HCT116 (cell line): ENCODE measurements at regions not wholly inside any gene's neighbourhood (a gene's known extent, or its start where the extent isn't known, plus 50 kb on each side); places are given as distances from the start of the nearest gene placed in this dataset.

ENCODE experiments used
- ATAC-seq: fragments of 200-7000 bp; cut with Tn5 transposase; 2 replicates; pipeline ENCODE4 v1.9.1; 2020; ENCODE audit warnings: mild to moderate bottlenecking, moderate library complexity
- BruUV-seq: library from RNA; stranded (reverse); fragments of 400-500 nt; replicated peaks from 2 replicates; lab custom pipeline; 2021; lab: Mats Ljungman, UMichigan
- CTCF ChIA-PET: fragments of 300-600 bp; sonication (Branson Sonifier 250); formaldehyde crosslinking; loops from one replicate; lab custom pipeline; 2021; ENCODE audit warnings: antibody characterized with exemption; lab: Charles Lee
- POLR2A ChIA-PET: fragments of 300-600, 350-600 bp; sonication (Branson Sonifier 250); formaldehyde crosslinking; loops from one replicate; lab custom pipeline; 2021; ENCODE audit warnings: antibody characterized with exemption; lab: Charles Lee
- RAD21 ChIA-PET, 2 experiments: fragments of 300-600 bp; sonication (Branson Sonifier 250); formaldehyde crosslinking; loops; one replicate each; lab custom pipeline; 2023; ENCODE audit warnings: low total read pairs in 2 of 2; ENCODE audit not compliant: uncharacterized antibody in 2 of 2, unreplicated experiment in 2 of 2, low non-redundant PET in 1 of 2; lab: Charles Lee
- DNase-seq: peaks from one replicate; pipeline ENCODE4 v3.0.0-alpha.2; 2010; ENCODE audit warnings: low read depth, low spot score
- H2AFZ ChIP-seq: fragments of 200-600 bp; shearing (Covaris generic), sonication (generic); 2 replicates; pipeline ENCODE4 v1.6.1; 2017; ENCODE audit warnings: low read depth, mixed run types, mixed read lengths, antibody characterized with exemption, low read length; ENCODE audit not compliant: poor library complexity, severe bottlenecking
- H3K27ac ChIP-seq: 2 replicates; pipeline ENCODE4 v1.5.1; 2012; ENCODE audit warnings: low read depth, low read length
- H3K27me3 ChIP-seq: fragments of 200-600 bp; sonication (generic); 2 replicates; pipeline ENCODE4 v1.6.1; 2016; ENCODE audit warnings: mixed run types, low read length, mixed read lengths; ENCODE audit not compliant: insufficient read depth
- H3K36me3 ChIP-seq, 2 experiments: fragments of 200-500 bp in 1 of 2; fragments of 200-600 bp in 1 of 2; sonication (Bioruptor generic) in 1 of 2; sonication (generic) in 1 of 2; 2 replicates each; pipeline versions ENCODE4 v1.5.1 to v1.6.1; 2014 to 2016; ENCODE audit warnings: low read length in 2 of 2, inconsistent platforms in 1 of 2, mixed read lengths in 1 of 2, mixed run types in 1 of 2; ENCODE audit not compliant: insufficient read depth in 2 of 2, control insufficient read depth in 1 of 2
- H3K4me1 ChIP-seq, 2 experiments: fragments of 200-600 bp in 1 of 2; sonication (generic) in 1 of 2; 2 replicates each; pipeline versions ENCODE4 v1.5.1 to v1.6.1; 2012 to 2017; ENCODE audit warnings: low read length in 2 of 2, inconsistent platforms in 1 of 2, mild to moderate bottlenecking in 1 of 2, mixed read lengths in 1 of 2, mixed run types in 1 of 2, moderate library complexity in 1 of 2; ENCODE audit not compliant: insufficient read depth in 2 of 2, control insufficient read depth in 1 of 2
- H3K4me2 ChIP-seq: fragments of 200-600 bp; sonication (generic); 2 replicates; pipeline ENCODE4 v1.6.1; 2017; ENCODE audit warnings: mixed run types, low read length, mixed read lengths
- H3K4me3 ChIP-seq, 2 experiments: fragments of 200-600 bp in 1 of 2; sonication (generic) in 1 of 2; replicated peaks in 1 of 2; 2 replicates each; pipeline ENCODE4 v1.5.1; 2011 to 2016; ENCODE audit warnings: low read length in 2 of 2, control low read depth in 1 of 2, low read depth in 1 of 2, mild to moderate bottlenecking in 1 of 2, mixed read lengths in 1 of 2, mixed run types in 1 of 2
- H3K79me2 ChIP-seq: fragments of 200-600 bp; sonication (generic); 2 replicates; pipeline ENCODE4 v1.6.1; 2017; ENCODE audit warnings: mild to moderate bottlenecking, mixed run types, low read length, moderate library complexity, mixed read lengths; ENCODE audit not compliant: insufficient read depth
- H3K9ac ChIP-seq: fragments of 200-600 bp; sonication (generic); 2 replicates; pipeline ENCODE4 v1.6.1; 2016; ENCODE audit warnings: low read length, mixed read lengths
- H3K9me2 ChIP-seq: fragments of 200-600 bp; sonication (generic), shearing (Covaris generic); 2 replicates; pipeline ENCODE4 v1.6.1; 2017; ENCODE audit warnings: mixed run types, mild to moderate bottlenecking, moderate library complexity; ENCODE audit not compliant: insufficient read depth
- H3K9me3 ChIP-seq, 2 experiments: fragments of 200-500 bp in 1 of 2; fragments of 200-600 bp in 1 of 2; sonication (Bioruptor generic) in 1 of 2; sonication (generic) in 1 of 2; 2 replicates each; pipeline ENCODE4 v1.6.1; 2014 to 2017; ENCODE audit warnings: low read length in 2 of 2, mixed read lengths in 2 of 2, inconsistent platforms in 1 of 2, low read depth in 1 of 2, mild to moderate bottlenecking in 1 of 2, mixed run types in 1 of 2, moderate library complexity in 1 of 2; ENCODE audit not compliant: control insufficient read depth in 1 of 2, insufficient read depth in 1 of 2
- H4K20me1 ChIP-seq: fragments of 200-600 bp; sonication (generic), shearing (Covaris generic); 2 replicates; pipeline ENCODE4 v1.6.1; 2017; ENCODE audit warnings: mixed run types, mild to moderate bottlenecking, moderate library complexity; ENCODE audit not compliant: insufficient read depth
- ATF3 ChIP-seq: IDR thresholded peaks from 2 replicates; pipeline ENCODE4 v1.6.1; 2012
- CEBPB ChIP-seq: IDR thresholded peaks from 2 replicates; pipeline ENCODE4 v1.6.1; 2012; ENCODE audit warnings: low read depth
- EGR1 ChIP-seq: IDR thresholded peaks from 2 replicates; pipeline ENCODE4 v1.6.1; 2012; ENCODE audit warnings: low read depth
- ELF1 ChIP-seq: IDR thresholded peaks from 2 replicates; pipeline ENCODE4 v1.6.1; 2012; ENCODE audit warnings: low read depth, borderline replicate concordance
- FOSL1 ChIP-seq: IDR thresholded peaks from 2 replicates; pipeline ENCODE4 v1.6.1; 2012; ENCODE audit warnings: low read depth
- JUND ChIP-seq: IDR thresholded peaks from 2 replicates; pipeline ENCODE4 v1.6.1; 2012
- MAX ChIP-seq: IDR thresholded peaks from 2 replicates; pipeline ENCODE4 v1.6.1; 2012
- RAD21 ChIP-seq: IDR thresholded peaks from 2 replicates; pipeline ENCODE4 v1.6.1; 2012; ENCODE audit warnings: low read depth, mild to moderate bottlenecking
- SIN3A ChIP-seq: IDR thresholded peaks from 2 replicates; pipeline ENCODE4 v1.6.1; 2012; ENCODE audit warnings: low read depth
- SP1 ChIP-seq: IDR thresholded peaks from 2 replicates; pipeline ENCODE4 v1.6.1; 2012; ENCODE audit warnings: low read depth
- SRF ChIP-seq: IDR thresholded peaks from 2 replicates; pipeline ENCODE4 v1.6.1; 2012; ENCODE audit warnings: low read depth
- YY1 ChIP-seq: IDR thresholded peaks from 2 replicates; pipeline ENCODE4 v1.6.1; 2011; ENCODE audit warnings: low read length, low read depth, moderate library complexity, mild to moderate bottlenecking; ENCODE audit not compliant: insufficient replicate concordance; ENCODE audit errors: extremely low read depth
- ZBTB33 ChIP-seq: IDR thresholded peaks from 2 replicates; pipeline ENCODE4 v1.6.1; 2011; ENCODE audit warnings: mild to moderate bottlenecking, low read length, moderate library complexity; ENCODE audit not compliant: insufficient replicate concordance; ENCODE audit errors: extremely low read depth
- ZFX ChIP-seq: fragments of 450-650 bp; IDR thresholded peaks from 2 replicates; pipeline ENCODE4 v1.6.1; 2017
- ZNF274 ChIP-seq: fragments of 200-500 bp; sonication (Bioruptor generic); IDR thresholded peaks from 2 replicates; pipeline ENCODE4 v1.6.1; 2014; ENCODE audit warnings: mild to moderate bottlenecking, low read depth, low read length, inconsistent platforms
- intact Hi-C: fragments of 100-400 bp; cut with micrococcal nuclease; formaldehyde crosslinking; loops from 2 replicates; pipeline ENCODE4 v1.10.0; 2022

DNA sequence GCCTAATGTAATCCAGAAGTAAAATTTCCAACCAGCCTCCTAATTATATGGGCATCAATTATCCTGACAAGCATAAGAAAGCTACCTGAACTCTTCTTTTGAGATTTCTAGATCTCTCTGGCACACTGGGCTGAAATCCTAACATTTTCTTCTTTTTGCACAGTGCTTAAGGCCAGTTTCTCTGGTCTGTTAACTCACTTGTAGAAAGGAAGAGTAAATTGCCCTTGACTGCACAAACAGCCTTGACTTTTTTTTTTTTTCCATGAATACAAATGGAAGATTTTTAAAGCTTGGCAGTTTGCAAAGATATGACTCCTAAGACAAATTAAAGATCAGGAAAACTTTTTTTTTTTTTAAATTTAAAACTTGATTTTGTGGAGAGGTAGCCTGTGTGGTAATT, 291.2 kb upstream of the MON1B start:
- H3K4me3 ChIP-seq = no peak overlapping the region
- ATAC-seq (no peak), DNase-seq (no peak)
- no peak for TF ChIP-seq EGR1
- no peak for TF ChIP-seq SRF
- TF ChIP-seq FOSL1 = no peak
- no peak for TF ChIP-seq ZNF274
- TF ChIP-seq ZFX = no peak
- TF ChIP-seq ZBTB33 = no peak
- TF ChIP-seq ELF1 = no peak
- no peak for TF ChIP-seq SIN3A
- TF ChIP-seq ATF3 = no peak
- TF ChIP-seq MAX = no peak
- TF ChIP-seq CEBPB = no peak
- TF ChIP-seq SP1 = no peak
- no peak for TF ChIP-seq RAD21
- no peak for TF ChIP-seq JUND
- no peak for TF ChIP-seq YY1
- no peak overlapping the region for H2AFZ ChIP-seq
- H3K9me2 ChIP-seq = no peaks in the 10 kb centered on the region
- H3K27ac ChIP-seq = no peak overlapping the region
- H4K20me1 ChIP-seq = no peaks in the 10 kb centered on the region
- no peaks in the 10 kb centered on the region for H3K9me3 ChIP-seq
- no peaks in the 10 kb centered on the region for H3K27me3 ChIP-seq
- H3K36me3 ChIP-seq = no peaks in the 10 kb centered on the region
- H3K79me2 ChIP-seq = no peaks in the 10 kb centered on the region
- intact Hi-C loops = no loop called here
- H3K4me1 ChIP-seq = no peaks in the 10 kb centered on the region
- H3K4me2 ChIP-seq = no peak overlapping the region
- no TSS peak for BruUV-seq
- CTCF ChIA-PET = no interaction called here
- POLR2A ChIA-PET = no interaction called here
- RAD21 ChIA-PET = no interaction called here
- no peak overlapping the region for H3K9ac ChIP-seq
